Loucy (cell line): ENCODE measurements at regions not wholly inside any gene's neighbourhood (a gene's known extent, or its start where the extent isn't known, plus 50 kb on each side); places are given as distances from the start of the nearest gene placed in this dataset.

Source experiments
- H2AFZ ChIP-seq: fragments of 200-600 bp; sonication (generic); 2 replicates; pipeline ENCODE4 v1.6.0; 2016; ENCODE audit warnings: antibody characterized with exemption, mild to moderate bottlenecking, low read length, moderate library complexity
- H3F3A ChIP-seq: fragments of 200-600 bp; 2 replicates; pipeline ENCODE4 v1.6.0; 2016; ENCODE audit warnings: antibody characterized with exemption, low read depth, mild to moderate bottlenecking
- H3K27me3 ChIP-seq: fragments of 200-600 bp; sonication (generic); 2 replicates; pipeline ENCODE4 v1.6.1; 2014; ENCODE audit warnings: low read length, mild to moderate bottlenecking; ENCODE audit not compliant: insufficient read depth, poor library complexity, severe bottlenecking
- H3K36me3 ChIP-seq: fragments of 200-600 bp; sonication (generic); 2 replicates; pipeline ENCODE4 v1.6.1; 2016; ENCODE audit warnings: low read length; ENCODE audit not compliant: insufficient read depth
- H3K4me1 ChIP-seq: fragments of 200-600 bp; sonication (generic); 2 replicates; pipeline ENCODE4 v1.5.1; 2014; ENCODE audit warnings: low read length, mild to moderate bottlenecking; ENCODE audit not compliant: insufficient read depth, poor library complexity, severe bottlenecking
- H3K4me2 ChIP-seq: fragments of 200-600 bp; sonication (generic); 2 replicates; pipeline ENCODE4 v1.6.0; 2014; ENCODE audit warnings: antibody characterized with exemption, low read length, low read depth, mild to moderate bottlenecking; ENCODE audit not compliant: poor library complexity, severe bottlenecking
- H3K4me3 ChIP-seq: fragments of 200-600 bp; sonication (generic); 2 replicates; pipeline ENCODE4 v1.5.1; 2014; ENCODE audit warnings: low read length, mild to moderate bottlenecking, mixed read lengths; ENCODE audit not compliant: poor library complexity, severe bottlenecking
- H3K79me2 ChIP-seq: fragments of 200-600 bp; sonication (generic); 2 replicates; pipeline ENCODE4 v1.6.1; 2014; ENCODE audit warnings: low read length; ENCODE audit not compliant: insufficient read depth
- H3K9ac ChIP-seq: fragments of 200-600 bp; sonication (generic); 2 replicates; pipeline ENCODE4 v1.6.0; 2014; ENCODE audit warnings: mild to moderate bottlenecking, low read depth, low read length, moderate library complexity; ENCODE audit not compliant: poor library complexity, severe bottlenecking
- H3K9me2 ChIP-seq: fragments of 200-600 bp; sonication (generic); replicated peaks from 2 replicates; pipeline ENCODE4 v1.6.1; 2016; ENCODE audit warnings: low read depth, low read length, mixed read lengths
- H3K9me3 ChIP-seq: fragments of 200-600 bp; sonication (generic); 2 replicates; pipeline ENCODE4 v1.6.1; 2014; ENCODE audit warnings: mild to moderate bottlenecking, antibody characterized with exemption, low read length, low read depth; ENCODE audit not compliant: insufficient read depth
- H4K20me1 ChIP-seq: fragments of 200-600 bp; sonication (generic); 2 replicates; pipeline ENCODE4 v1.6.0; 2014; ENCODE audit warnings: antibody characterized with exemption, low read length, mild to moderate bottlenecking; ENCODE audit not compliant: insufficient read depth, poor library complexity, severe bottlenecking
- CTCF ChIP-seq: fragments of 200-600 bp; sonication (generic); conservative IDR thresholded peaks from 2 replicates; pipeline ENCODE4 v1.5.1; 2014; ENCODE audit warnings: mild to moderate bottlenecking, antibody characterized with exemption, low read length
- EZH2phosphoT487 ChIP-seq: fragments of 200-600 bp; IDR thresholded peaks from 2 replicates; pipeline ENCODE4 v1.6.1; 2018; ENCODE audit warnings: antibody characterized with exemption, mild to moderate bottlenecking, moderate library complexity, borderline replicate concordance

- TF ChIP-seq EZH2phosphoT487 (no peak), CTCF (no peak)
- no peaks in the 10 kb centered on the region for H4K20me1 ChIP-seq
- H3K79me2 ChIP-seq, result no peaks in the 10 kb centered on the region
- H3K4me3 ChIP-seq, result no peak overlapping the region
- H3K4me2 ChIP-seq, result no peak overlapping the region
- H3F3A ChIP-seq, result no peaks in the 10 kb centered on the region
- no peak overlapping the region for H3K9ac ChIP-seq
- H3K9me3 ChIP-seq, result no peaks in the 10 kb centered on the region
- no peaks in the 10 kb centered on the region for H3K36me3 ChIP-seq
- H3K27me3 ChIP-seq, result no peaks in the 10 kb centered on the region
- H3K9me2 ChIP-seq, result no peaks in the 10 kb centered on the region
- no peaks in the 10 kb centered on the region for H3K4me1 ChIP-seq
- no peak overlapping the region for H2AFZ ChIP-seq
These were observed 111.3 kb downstream of the FOXG1 start for GRCh38 chr14:28877923-28878322.

- Histone ChIP-seq H3K4me1 (no peaks in the 10 kb centered on the region), H3K4me2 (no peak overlapping the region), H3K9ac (no peak overlapping the region), H4K20me1 (no peaks in the 10 kb centered on the region), H3K36me3 (no peaks in the 10 kb centered on the region), H3F3A (no peaks in the 10 kb centered on the region), H2AFZ (no peak overlapping the region), H3K9me2 (no peaks in the 10 kb centered on the region), H3K27me3 (no peaks in the 10 kb centered on the region), H3K9me3 (no peaks in the 10 kb centered on the region), H3K79me2 (no peaks in the 10 kb centered on the region), H3K4me3 (no peak overlapping the region)
- TF ChIP-seq EZH2phosphoT487 (no peak), CTCF (no peak)
These were observed 113.0 kb downstream of the FOXG1 start for GRCh38 chr14:28879573-28879996.

- Histone ChIP-seq H3K27me3 (no peaks in the 10 kb centered on the region), H2AFZ (no peak overlapping the region)
These were observed 120.4 kb downstream of the FOXG1 start for GRCh38 chr14:28886940-28887339.

More at GRCh38 chr14:28886940-28887339, 120.4 kb downstream of the FOXG1 start:
- no peaks in the 10 kb centered on the region for H3K79me2 ChIP-seq
- no peaks in the 10 kb centered on the region for H3K4me1 ChIP-seq
- H3K4me3 ChIP-seq, result no peak overlapping the region
- no peaks in the 10 kb centered on the region for H3F3A ChIP-seq
- no peaks in the 10 kb centered on the region for H4K20me1 ChIP-seq
- H3K9me2 ChIP-seq, result no peaks in the 10 kb centered on the region
- no peaks in the 10 kb centered on the region for H3K36me3 ChIP-seq
- no peak overlapping the region for H3K4me2 ChIP-seq
- no peaks in the 10 kb centered on the region for H3K9me3 ChIP-seq
- H3K9ac ChIP-seq, result no peak overlapping the region
- TF ChIP-seq EZH2phosphoT487 (no peak), CTCF (no peak)
